B cell (primary cell): ENCODE measurements at regions not wholly inside any gene's neighbourhood (a gene's known extent, or its start where the extent isn't known, plus 50 kb on each side); places are given as distances from the start of the nearest gene placed in this dataset.

ENCODE experiments used
- ATAC-seq: fragments of 200-7000 bp; cut with Tn5 transposase; one replicate; pipeline ENCODE4 v1.10.0; 2021; ENCODE audit warnings: low read depth, mild to moderate bottlenecking, moderate number of reproducible peaks, moderate library complexity
- CTCF ChIA-PET: fragments of 350-600 bp; sonication (Branson Sonifier 250); formaldehyde crosslinking; loops from one replicate; lab custom pipeline; 2021; ENCODE audit warnings: antibody characterized with exemption, inconsistent platforms; lab: Charles Lee
- POLR2A ChIA-PET: fragments of 350-600 bp; sonication (Branson Sonifier 250); formaldehyde crosslinking; loops from one replicate; lab custom pipeline; 2021; ENCODE audit warnings: antibody characterized with exemption; lab: Charles Lee
- DNase-seq: peaks from one replicate; pipeline ENCODE4 v3.0.0; 2013
- H2AFZ ChIP-seq: 2 replicates; pipeline ENCODE4 v1.6.1; 2012; ENCODE audit warnings: mild to moderate bottlenecking, low read depth, low read length; ENCODE audit not compliant: insufficient read depth, poor library complexity, severe bottlenecking
- H3K27ac ChIP-seq, 2 donors: 1 replicate in 1 of 2; 2 replicates in 1 of 2; pipeline ENCODE4 v1.5.1; 2012 to 2013; ENCODE audit warnings: low read length in 2 of 2, mild to moderate bottlenecking in 2 of 2, moderate library complexity in 1 of 2
- H3K27me3 ChIP-seq, 4 experiments: fragments of 200-600 bp in 1 of 4; sonication (generic) in 1 of 4; replicated peaks in 1 of 4; 1 replicate in 2 of 4; 2 replicates in 2 of 4; pipeline versions ENCODE4 v1.6.1 to v1.7.0; 2013 to 2016; ENCODE audit warnings: low read length in 3 of 4, mild to moderate bottlenecking in 2 of 4, mixed read lengths in 1 of 4, moderate library complexity in 1 of 4; ENCODE audit not compliant: insufficient read depth in 4 of 4, control insufficient read depth in 3 of 4; ENCODE audit errors: control extremely low read depth in 1 of 4
- H3K36me3 ChIP-seq, 2 experiments: replicated peaks in 1 of 2; 1 replicate in 1 of 2; 2 replicates in 1 of 2; pipeline versions ENCODE4 v1.6.1 to v1.7.1; 2013; ENCODE audit warnings: low read length in 1 of 2; ENCODE audit not compliant: insufficient read depth in 2 of 2, control insufficient read depth in 1 of 2; ENCODE audit errors: control extremely low read depth in 1 of 2, extremely low read depth in 1 of 2
- H3K4me1 ChIP-seq, 2 donors: fragments of 200-600 bp in 1 of 2; sonication (generic) in 1 of 2; 1 replicate in 1 of 2; 2 replicates in 1 of 2; pipeline versions ENCODE4 v1.5.1 to v1.6.1; 2013 to 2017; ENCODE audit warnings: low read length in 2 of 2; ENCODE audit not compliant: control insufficient read depth in 2 of 2, insufficient read depth in 2 of 2
- H3K4me2 ChIP-seq: replicated peaks from 2 replicates; pipeline ENCODE3; 2012; ENCODE audit warnings: mild to moderate bottlenecking, low read depth, low read length; ENCODE audit not compliant: poor library complexity, severe bottlenecking
- H3K4me3 ChIP-seq, 5 experiments: fragments of 200-600 bp in 1 of 5; sonication (generic) in 1 of 5; 1 replicate in 3 of 5; 2 replicates in 2 of 5; pipeline versions ENCODE4 v1.5.1 to v1.7.0; 2011 to 2016; ENCODE audit warnings: low read length in 4 of 5, mild to moderate bottlenecking in 4 of 5, low read depth in 2 of 5, control low read depth in 1 of 5, moderate library complexity in 1 of 5; ENCODE audit not compliant: insufficient read depth in 1 of 5; ENCODE audit errors: control extremely low read depth in 1 of 5, extremely low read depth in 1 of 5
- H3K79me2 ChIP-seq: fragments of 200-600 bp; sonication (generic); one replicate; pipeline ENCODE4 v1.6.0; 2016; ENCODE audit warnings: low read length; ENCODE audit not compliant: control insufficient read depth, insufficient read depth
- H3K9ac ChIP-seq: fragments of 200-600 bp; sonication (generic); 2 replicates; pipeline ENCODE4 v1.6.1; 2017; ENCODE audit warnings: mild to moderate bottlenecking, low read length, moderate library complexity
- H3K9me3 ChIP-seq, 3 donors: one replicate each; pipeline versions ENCODE4 v1.6.1 to v1.7.1; 2013; ENCODE audit warnings: low read length in 2 of 3; ENCODE audit not compliant: control insufficient read depth in 2 of 3, insufficient read depth in 1 of 3; ENCODE audit errors: control extremely low read depth in 1 of 3
- H4K20me1 ChIP-seq: 2 replicates; pipeline ENCODE4 v1.6.0; 2012; ENCODE audit warnings: mild to moderate bottlenecking, low read length; ENCODE audit not compliant: insufficient read depth, control insufficient read depth, poor library complexity, severe bottlenecking
- H3K27ac Mint-ChIP-seq: one replicate; pipeline ENCODE4 v1.8.0; 2021; ENCODE audit warnings: mixed read lengths
- H3K27me3 Mint-ChIP-seq: one replicate; pipeline ENCODE4 v1.8.0; 2021; ENCODE audit warnings: mixed read lengths
- H3K4me1 Mint-ChIP-seq: one replicate; pipeline ENCODE4 v1.8.0; 2021; ENCODE audit warnings: mixed read lengths
- H3K4me3 Mint-ChIP-seq: one replicate; pipeline ENCODE4 v1.8.0; 2021; ENCODE audit warnings: mixed read lengths
- H3K9me3 Mint-ChIP-seq: one replicate; pipeline ENCODE4 v1.8.0; 2022; ENCODE audit warnings: mixed read lengths; ENCODE audit not compliant: insufficient read depth
- EZH2 ChIP-seq: IDR thresholded peaks from 2 replicates; pipeline ENCODE4 v1.6.1; 2012; ENCODE audit warnings: borderline replicate concordance, low read depth, mild to moderate bottlenecking, moderate library complexity, low read length; ENCODE audit not compliant: insufficient read depth, poor library complexity, severe bottlenecking
- WGBS: methylation state at CpG from one replicate; pipeline ENCODE4 v1.1.5; 2013; ENCODE audit warnings: missing lambda C conversion rate; ENCODE audit not compliant: insufficient coverage; 5-methylcytosine and 5-hydroxymethylcytosine counted together
- intact Hi-C: fragments of 100-400 bp; cut with micrococcal nuclease; formaldehyde crosslinking; loops from one replicate; pipeline ENCODE4 v1.10.0; 2022
- TF ChIP-seq, protein P1 (sequence below): fragments of 200-600 bp; IDR thresholded peaks from one replicate; pipeline ENCODE4 v1.8.0; 2022; ENCODE audit warnings: antibody characterized with exemption, mild to moderate bottlenecking

DNA sequence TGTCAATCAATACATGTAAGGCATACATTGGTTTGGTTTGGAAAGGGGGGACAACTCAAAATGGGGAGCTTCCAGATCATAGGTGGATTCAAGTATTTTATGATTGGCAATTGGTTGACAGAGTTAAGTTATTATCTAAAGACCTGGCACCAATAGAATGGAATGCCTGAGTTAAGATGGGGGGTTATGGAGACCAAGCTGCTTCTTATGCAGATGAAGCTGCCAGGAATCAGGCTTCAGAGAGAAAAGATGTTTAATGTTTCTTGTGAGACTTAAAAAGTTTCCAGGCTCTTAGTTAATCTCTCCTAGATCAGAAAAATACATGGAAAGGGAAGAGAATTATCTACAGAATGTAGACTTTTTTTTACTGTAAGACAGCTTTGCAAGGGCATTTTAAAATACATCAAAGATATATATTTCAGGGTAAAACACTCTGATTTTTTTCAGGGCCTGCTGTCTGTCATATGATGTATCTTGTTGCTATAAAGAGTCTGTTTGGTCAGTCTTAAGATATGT is 1343.2 kb upstream of the LRRTM1 start:
- POLR2A ChIA-PET = no interaction called here
- no peak overlapping the region for H3K27ac Mint-ChIP-seq
- ATAC-seq = no peak

DNA sequence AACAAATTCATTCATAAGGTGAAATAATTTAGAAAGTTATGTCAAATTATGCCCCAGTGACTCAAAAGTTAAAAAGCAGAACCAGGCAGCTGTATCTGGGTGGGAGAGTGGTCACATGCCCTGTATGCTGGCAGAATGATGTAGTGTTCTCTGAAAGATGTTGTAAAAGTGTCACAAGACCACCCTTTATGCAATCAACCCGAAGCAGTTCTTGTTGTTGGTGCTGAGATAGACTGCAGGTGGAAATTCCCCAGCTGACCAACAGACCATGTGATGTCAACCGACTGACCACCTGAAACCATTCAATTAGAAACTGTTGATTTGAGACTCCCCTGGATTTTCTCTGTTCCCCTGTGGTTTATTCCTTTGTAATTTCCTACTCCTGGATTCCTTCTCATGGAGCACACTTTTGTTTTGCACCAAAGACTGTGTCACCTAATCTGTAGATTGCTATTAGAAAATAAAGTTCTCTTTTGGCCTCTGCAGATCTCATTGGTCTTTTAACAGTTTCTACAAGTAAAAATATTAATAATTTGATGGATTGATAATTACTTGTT is 1341.3 kb upstream of the LRRTM1 start:
- WGBS = 14% methylated on average over 1 of the region's 2 CpGs
- CTCF ChIA-PET = no interaction called here
- no peaks in the 10 kb centered on the region for H3K27me3 Mint-ChIP-seq

More for the DNA sequence above, 1343.2 kb upstream of the LRRTM1 start:
- H3K4me1 ChIP-seq = no peaks in the 10 kb centered on the region
- Mint-ChIP-seq H3K4me1 (no peaks in the 10 kb centered on the region), H3K4me3 (no peak overlapping the region), H3K27me3 (no peaks in the 10 kb centered on the region), H3K9me3 (peaks cover 4% of the 10 kb centered on the region)
- TF ChIP-seq EZH2 = no peak
- TF ChIP-seq, protein P1, sequence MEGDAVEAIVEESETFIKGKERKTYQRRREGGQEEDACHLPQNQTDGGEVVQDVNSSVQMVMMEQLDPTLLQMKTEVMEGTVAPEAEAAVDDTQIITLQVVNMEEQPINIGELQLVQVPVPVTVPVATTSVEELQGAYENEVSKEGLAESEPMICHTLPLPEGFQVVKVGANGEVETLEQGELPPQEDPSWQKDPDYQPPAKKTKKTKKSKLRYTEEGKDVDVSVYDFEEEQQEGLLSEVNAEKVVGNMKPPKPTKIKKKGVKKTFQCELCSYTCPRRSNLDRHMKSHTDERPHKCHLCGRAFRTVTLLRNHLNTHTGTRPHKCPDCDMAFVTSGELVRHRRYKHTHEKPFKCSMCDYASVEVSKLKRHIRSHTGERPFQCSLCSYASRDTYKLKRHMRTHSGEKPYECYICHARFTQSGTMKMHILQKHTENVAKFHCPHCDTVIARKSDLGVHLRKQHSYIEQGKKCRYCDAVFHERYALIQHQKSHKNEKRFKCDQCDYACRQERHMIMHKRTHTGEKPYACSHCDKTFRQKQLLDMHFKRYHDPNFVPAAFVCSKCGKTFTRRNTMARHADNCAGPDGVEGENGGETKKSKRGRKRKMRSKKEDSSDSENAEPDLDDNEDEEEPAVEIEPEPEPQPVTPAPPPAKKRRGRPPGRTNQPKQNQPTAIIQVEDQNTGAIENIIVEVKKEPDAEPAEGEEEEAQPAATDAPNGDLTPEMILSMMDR = no peak
- H3K9ac ChIP-seq = no peak overlapping the region
- peaks cover 0 to under 1% (median 0%) of the 10 kb centered on the region in 3 donors for H3K9me3 ChIP-seq
- CTCF ChIA-PET = no interaction called here
- H3K4me3 ChIP-seq = no peak overlapping the region
- H3K79me2 ChIP-seq = no peaks in the 10 kb centered on the region
- H3K27me3 ChIP-seq = no peaks in the 10 kb centered on the region
- H3K4me2 ChIP-seq = no peak overlapping the region
- H3K27ac ChIP-seq = no peak overlapping the region
- no peaks in the 10 kb centered on the region for H4K20me1 ChIP-seq
- no peak overlapping the region for H2AFZ ChIP-seq
- DNase-seq = no peak
- intact Hi-C loops = no loop called here
- no peaks in the 10 kb centered on the region for H3K36me3 ChIP-seq

More for the DNA sequence above, 1341.3 kb upstream of the LRRTM1 start:
- Histone ChIP-seq H3K4me2 (no peak overlapping the region), H3K27ac (no peak overlapping the region), H3K9me3 (peaks cover 0 to 2% (median 0%) of the 10 kb centered on the region in 3 donors), H3K4me3 (no peak overlapping the region), H4K20me1 (no peaks in the 10 kb centered on the region), H3K27me3 (no peaks in the 10 kb centered on the region), H3K4me1 (no peaks in the 10 kb centered on the region), H3K79me2 (no peaks in the 10 kb centered on the region), H2AFZ (no peak overlapping the region), H3K9ac (no peak overlapping the region), H3K36me3 (no peaks in the 10 kb centered on the region)
- no peak overlapping the region for H3K27ac Mint-ChIP-seq
- DNase-seq (no peak), ATAC-seq (no peak)
- intact Hi-C loops = no loop called here
- peaks cover 4% of the 10 kb centered on the region for H3K9me3 Mint-ChIP-seq
- POLR2A ChIA-PET = no interaction called here
- no peak overlapping the region for H3K4me3 Mint-ChIP-seq
- no peaks in the 10 kb centered on the region for H3K4me1 Mint-ChIP-seq
- TF ChIP-seq, protein P1 = no peak
- no peak for TF ChIP-seq EZH2
